ENCODE measurements at regions not wholly inside any gene's neighbourhood (a gene's known extent, or its start where the extent isn't known, plus 50 kb on each side); places are given as distances from the start of the nearest gene placed in this dataset.

DNA sequence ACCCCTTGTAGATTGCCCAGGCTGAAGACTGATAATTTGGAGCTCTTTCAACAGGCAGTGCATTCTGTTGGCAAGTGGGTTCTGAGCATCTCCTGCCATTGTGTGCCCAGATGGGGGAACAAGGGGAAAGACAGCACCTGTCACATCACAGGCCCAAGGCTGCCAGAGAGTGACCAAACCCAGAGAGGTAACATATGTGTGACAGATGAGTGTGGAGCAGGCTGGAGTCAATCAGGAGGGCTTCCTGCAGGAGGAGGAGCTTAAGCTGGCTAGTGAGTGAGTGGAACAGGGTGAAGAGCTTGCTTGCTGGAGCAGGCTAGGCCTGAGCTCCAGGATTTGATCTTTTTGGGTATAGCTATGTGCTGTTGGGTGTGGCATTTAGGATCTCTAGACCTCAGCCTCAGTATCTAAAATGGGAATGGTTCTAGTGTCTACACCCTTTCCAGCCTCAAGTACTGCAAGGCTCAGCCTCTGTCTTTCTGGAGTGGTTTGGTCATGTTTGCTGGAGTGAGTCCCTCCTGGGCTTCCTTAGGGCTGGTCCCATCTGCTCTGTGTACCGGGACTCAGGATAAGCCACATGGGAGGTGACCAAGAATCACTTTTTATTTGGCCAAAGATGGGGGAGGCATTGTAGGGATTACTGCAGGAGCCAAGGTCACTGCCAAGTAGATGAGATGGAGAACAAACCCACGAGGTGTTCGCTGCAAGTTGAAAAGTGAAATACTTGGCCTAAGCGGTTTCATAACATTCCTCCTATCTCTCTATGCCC, 152.4 kb upstream of the TSHZ3 start:
- DNase-seq (ENCODE audit: low read depth, low spot score) = no peak

- no peak for DNase-seq (ENCODE audit: low read depth, low spot score)
These were observed 153.4 kb upstream of the TSHZ3 start for GRCh38 chr19:31502536-31503170.

DNA sequence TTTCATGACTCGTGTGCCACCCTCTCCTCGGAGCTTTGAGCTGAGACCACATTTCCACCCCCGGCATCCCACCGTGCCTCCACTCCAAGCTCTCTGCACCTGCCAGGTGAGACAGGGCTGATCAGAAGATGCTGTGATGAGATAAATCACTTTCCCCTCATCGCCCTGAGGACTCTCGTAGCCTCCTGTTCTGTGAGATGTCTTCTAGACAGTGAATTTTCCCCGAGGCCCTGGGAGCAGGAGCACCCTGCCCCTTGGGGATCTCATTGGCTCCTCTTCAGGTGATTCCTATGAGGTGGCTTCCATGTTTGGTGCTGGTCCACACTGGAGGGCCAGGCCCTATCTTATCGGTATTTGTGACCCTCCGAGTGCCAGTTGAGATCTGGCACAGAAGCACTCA, 154.0 kb upstream of the TSHZ3 start:
- no peak for DNase-seq (ENCODE audit: low read depth, low spot score)

DNA sequence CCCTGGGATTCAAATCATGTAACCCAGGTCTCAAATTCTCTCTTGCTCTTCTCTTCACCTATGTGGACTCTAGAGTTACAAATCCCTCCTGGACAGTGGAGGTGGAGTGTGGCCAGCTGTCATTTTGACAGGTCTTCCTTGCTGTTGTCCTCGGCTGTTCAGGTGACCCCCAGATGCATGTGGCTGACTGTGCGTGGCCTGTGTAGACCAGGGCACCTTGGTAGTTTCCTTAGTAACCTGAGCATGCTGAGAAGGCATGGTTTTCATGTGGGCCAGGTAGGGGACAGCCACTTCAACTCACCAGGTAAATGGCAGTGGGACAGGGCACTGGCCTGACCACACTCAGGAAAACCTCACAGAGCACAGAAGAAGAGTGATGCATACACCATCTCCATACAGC, 155.0 kb upstream of the TSHZ3 start:
- no peak for DNase-seq (ENCODE audit: low read depth, low spot score)

- DNase-seq (ENCODE audit: low read depth, low spot score) = no peak
These were observed 156.3 kb upstream of the TSHZ3 start for GRCh38 chr19:31505596-31505910.

GRCh38 chr19:31506102-31506501, 156.9 kb upstream of the TSHZ3 start:
- DNase-seq (ENCODE audit: low read depth, low spot score) = no peak

GRCh38 chr19:31510635-31511034, 161.4 kb upstream of the TSHZ3 start:
- no peak for DNase-seq (ENCODE audit: low read depth, low spot score)

DNA sequence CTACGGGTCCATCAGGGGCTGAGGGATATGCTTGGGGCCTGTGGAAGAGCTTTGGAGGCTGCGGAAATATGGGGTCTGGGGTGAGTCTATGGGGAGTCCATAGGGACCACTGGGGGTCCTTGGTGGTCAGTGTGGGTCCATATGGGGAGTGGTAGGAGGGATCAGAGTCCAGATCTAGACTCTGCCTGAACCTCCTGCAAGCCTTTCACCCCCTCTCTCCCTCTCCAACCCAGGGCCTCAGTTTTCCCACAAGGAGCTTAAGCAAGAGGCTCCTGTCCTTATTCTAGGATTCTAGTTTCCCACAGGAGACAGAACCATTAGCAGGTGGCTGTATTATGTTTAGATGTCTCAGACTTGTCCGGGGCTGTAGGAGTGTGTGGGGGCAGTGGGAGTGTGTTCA, 161.9 kb upstream of the TSHZ3 start:
- no peak for DNase-seq (ENCODE audit: low read depth, low spot score)

DNA sequence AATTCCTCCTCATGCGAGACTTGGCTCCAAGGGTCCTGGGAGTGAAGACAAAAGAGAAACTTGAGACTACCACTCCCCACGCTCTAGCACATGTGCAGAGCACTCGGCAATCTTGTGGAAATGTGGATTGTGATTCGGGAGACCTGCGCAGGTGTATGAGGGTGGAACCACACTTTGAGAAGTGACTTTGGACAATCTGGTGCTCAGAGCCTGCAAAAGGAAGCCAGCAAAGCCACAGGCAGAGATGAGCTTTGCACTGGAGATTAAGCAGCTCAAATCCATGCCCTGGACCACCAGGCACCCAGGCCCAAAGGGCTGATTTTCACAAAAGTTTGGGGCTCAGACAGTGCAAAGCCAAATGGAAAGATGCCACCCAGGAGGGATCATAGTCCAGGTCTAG, 162.5 kb upstream of the TSHZ3 start:
- DNase-seq (ENCODE audit: low read depth, low spot score) = no peak

DNA sequence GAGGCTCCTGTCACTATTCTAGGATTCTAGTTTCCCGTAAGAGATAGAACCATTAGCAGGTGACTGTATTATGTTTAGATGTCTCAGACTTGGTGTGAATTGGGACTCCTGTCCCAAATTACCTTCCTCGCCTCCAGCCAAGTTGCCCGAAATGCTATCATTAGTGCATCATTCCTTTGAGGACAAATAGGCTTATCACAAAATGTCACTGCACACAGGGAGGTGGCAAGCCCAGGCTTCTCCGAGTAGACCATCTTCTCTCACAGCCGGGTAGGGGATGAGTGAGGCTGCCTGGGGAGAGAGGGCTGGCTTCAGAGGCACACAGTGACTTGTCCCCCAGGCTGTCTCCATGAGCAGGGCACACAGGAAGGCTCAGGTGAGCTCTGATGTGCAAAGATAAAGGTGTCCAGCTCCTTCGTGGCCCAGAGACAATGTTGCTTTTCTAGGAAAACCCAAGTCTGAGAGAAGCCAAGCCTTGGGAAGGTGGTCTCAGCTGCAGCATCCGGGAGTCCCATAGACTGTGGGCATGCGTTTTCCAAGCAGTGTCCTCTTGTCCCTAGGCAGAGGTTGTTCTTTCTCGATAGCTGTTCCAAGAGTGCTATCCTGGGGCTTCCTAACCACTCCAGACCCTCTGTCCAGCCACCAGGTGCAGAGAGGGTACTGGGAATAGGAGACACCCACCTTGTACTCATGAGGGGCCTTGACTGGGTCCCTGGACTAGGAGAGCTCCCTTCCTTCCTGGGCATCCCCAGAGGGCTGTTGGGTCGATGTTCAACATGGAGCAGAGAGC, 163.1 kb upstream of the TSHZ3 start:
- no peak for DNase-seq (ENCODE audit: low read depth, low spot score)

DNA sequence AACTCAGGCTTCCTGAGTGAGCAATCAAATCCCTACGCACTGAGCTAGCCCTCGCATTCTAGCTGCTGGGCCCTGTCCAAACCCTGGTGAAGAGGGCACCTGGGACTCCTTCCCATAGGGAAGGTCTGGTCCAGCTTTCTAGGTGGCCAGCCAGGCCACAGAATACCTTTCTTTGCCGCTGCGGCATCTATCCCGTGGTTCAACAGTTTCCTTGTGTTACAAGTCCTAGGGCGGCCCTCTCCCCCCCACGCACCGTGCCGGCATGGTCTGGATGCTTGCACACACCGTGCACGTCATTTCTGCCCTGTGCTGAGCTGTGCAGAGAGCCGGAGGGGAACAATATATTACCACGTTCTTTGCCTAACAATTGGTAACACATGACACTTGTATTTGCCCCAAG, 164.6 kb upstream of the TSHZ3 start:
- no peak for DNase-seq (ENCODE audit: low read depth, low spot score)

DNA sequence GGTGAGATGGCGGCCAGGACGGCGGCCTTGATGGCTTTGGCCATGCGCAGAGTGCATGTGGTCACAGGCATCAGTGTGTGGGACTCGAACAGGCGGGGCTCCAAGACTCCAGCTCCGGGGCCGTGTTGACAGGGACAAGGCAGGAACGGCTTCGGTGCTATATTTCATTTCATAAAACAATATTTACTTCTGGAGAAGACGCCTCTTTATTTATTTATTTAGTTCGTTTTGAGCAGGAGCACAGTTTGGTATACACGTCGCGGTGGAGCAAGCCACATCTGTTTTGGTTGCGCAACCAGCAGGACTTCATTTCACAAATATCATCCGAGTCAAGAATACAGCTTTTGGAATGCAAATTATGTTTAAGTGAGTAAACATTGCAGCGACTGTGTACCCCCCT, 166.7 kb upstream of the TSHZ3 start:
- no peak for DNase-seq (ENCODE audit: low read depth, low spot score)

GRCh38 chr19:31516756-31517155, 167.5 kb upstream of the TSHZ3 start:
- DNase-seq (ENCODE audit: low read depth, low spot score) = no peak

DNA sequence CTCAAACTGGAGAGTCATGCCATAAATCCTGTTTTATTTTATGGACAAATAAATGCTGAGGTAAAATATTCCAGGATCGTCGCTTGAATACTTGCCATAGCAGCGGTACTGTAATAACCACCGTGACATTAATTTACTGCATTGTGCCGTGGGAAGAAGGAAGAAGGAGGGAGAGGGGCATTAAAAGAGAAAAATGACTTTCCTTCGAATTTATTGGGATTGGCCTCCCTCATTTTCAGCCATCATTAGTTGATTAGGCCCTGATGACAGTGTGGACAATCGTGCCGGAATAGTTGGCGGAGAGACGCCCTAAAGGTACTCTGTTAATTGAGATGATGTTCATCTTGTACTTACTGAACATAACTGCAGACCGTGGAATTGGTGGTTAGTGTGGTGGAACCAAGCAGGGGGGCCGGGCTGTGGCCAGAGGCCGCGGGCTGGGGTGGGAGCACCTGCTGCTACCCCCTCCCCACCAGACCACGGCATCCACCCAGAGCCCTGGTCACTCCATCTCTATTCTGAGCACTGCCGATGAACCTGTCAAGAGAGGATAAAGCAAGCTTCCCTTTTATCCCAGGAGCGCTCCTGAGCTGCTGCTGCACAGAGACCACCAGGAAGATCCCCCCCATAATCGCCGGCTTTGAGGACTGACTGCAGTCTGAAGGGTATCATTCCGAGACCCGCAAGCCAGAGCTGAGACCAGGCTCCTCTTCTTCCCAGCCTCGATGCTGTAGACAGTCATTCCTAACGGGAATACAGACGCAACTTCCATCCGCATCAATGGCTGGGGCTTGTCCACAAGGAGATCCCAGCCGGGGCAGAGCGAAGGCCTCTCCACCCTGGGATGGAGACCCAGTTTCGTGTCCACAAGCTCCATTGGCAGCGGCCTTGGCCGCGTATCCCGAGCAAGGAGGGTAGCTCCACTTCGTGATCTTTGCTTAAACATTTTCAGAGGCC, 168.3 kb upstream of the TSHZ3 start:
- DNase-seq (ENCODE audit: low read depth, low spot score) = no peak

DNA sequence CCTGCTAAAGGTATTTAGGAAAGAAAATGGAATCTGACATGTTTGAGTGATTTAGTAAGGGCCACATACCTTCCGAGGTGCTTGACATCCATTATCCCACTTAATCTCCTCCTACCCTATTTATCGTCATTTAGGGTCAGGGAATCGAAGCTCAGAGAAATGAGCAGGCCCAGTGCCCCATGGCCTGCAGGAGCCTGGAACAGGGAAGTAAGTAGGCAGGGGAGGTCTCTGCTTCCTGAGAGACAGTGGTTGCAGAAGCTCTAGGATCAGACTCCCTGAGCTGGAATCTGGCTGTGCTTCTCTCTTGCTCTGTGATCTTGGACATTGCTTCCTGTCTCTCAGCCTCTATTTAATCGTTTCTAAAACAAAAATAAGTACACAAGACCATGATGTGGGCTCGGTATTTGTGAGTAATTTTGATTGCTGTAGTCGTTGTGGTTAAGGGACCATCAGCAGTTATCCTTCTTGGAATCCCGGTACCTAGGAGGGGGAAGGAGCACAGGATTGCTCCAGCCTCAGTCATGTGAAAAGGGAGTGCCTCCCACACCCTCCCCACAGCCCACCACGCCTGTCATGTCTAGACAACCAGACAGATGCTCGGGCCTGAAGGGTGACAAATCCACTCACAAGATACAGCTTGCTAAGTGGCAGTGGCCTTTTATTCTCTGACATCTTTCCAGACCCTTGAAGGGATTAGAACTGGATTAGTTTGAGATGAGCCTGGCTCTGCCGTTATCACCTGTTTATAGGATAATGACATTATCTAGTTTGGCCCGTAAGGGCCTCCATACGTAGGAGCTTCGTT, 169.2 kb upstream of the TSHZ3 start:
- no peak for DNase-seq (ENCODE audit: low read depth, low spot score)

- DNase-seq (ENCODE audit: low read depth, low spot score) = no peak
These were observed 170.0 kb upstream of the TSHZ3 start for GRCh38 chr19:31519256-31519655.

- DNase-seq (ENCODE audit: low read depth, low spot score) = no peak
These were observed 170.7 kb upstream of the TSHZ3 start for GRCh38 chr19:31519908-31520307.

DNA sequence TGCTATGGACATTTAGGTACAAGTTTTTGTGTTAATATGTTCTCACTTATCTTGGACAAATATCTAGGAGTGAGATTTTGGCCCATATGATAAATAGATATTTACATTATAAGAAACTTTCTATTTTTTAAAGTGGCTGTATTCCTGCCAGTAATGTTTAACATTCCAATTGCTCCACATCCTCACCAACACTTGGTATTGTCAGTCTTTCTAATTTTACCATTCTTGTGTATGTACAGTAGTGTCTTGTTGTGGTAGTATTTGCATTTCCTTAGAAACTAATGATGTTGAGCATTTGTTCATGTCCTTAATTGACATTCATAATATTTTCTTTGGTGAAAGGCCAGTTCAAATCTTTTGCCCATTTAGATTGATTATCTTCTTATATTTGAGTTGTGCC, 171.4 kb upstream of the TSHZ3 start:
- no peak for DNase-seq (ENCODE audit: low read depth, low spot score)

DNA sequence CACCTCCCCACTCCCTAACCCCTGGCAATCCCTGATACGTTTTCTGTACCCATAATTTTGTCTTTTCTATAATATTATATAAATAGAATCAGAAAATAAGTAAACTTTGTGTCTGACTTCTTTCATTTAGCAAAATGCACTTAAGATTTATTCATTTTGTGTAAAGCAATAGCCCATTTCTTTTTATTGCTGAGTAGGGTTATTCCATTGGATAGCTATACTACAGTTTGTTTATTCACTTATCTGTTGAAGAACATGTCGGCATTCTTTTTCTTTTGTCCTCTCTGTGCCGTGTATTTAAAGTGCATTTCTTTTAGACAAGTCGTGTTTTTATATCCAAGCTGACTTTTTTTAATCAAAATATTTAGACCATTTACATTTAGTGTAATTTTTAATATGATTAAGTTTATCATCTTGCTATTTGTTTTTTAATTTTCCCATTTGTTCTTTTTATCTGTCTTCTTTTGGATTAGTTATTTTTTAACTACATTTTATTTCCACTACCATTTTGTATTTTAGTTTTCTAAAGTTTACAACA, 176.4 kb upstream of the TSHZ3 start:
- no peak for DNase-seq (ENCODE audit: low read depth, low spot score)

GRCh38 chr19:31527443-31527842, 178.2 kb upstream of the TSHZ3 start:
- no peak for DNase-seq (ENCODE audit: low read depth, low spot score)

DNA sequence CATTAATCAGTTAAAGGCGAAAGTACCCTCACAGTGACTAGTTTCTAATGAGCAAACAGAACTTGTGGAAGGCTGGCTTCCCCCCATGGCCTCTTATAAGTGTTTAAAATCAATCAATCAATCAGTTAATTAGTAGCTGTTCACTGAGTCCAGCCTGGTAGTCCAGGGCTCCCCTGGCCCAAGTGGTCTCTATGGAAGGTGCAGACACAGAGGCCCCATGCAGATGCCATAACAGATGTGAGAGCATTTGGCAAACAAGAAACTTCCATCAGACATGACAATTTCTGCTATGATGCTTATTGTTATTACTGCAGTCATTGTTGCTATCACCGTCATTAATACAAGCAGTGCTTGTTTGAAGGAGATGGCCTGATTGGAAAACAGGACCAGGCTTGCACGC, 179.0 kb upstream of the TSHZ3 start:
- no peak for DNase-seq (ENCODE audit: low read depth, low spot score)
